ENCODE measurements at regions not wholly inside any gene's neighbourhood (a gene's known extent, or its start where the extent isn't known, plus 50 kb on each side); places are given as distances from the start of the nearest gene placed in this dataset.

- no peak for DNase-seq (ENCODE audit: low spot score)
These were observed 332.6 kb downstream of the SLC16A7 start for GRCh38 chr12:59928416-59928815.

GRCh38 chr12:59929110-59929509 is 333.3 kb downstream of the SLC16A7 start:
- peak; percentile 80 for DNase-seq (ENCODE audit: low spot score)

- DNase-seq (ENCODE audit: low spot score): no peak
These were observed 338.7 kb downstream of the SLC16A7 start for GRCh38 chr12:59934486-59934885.

GRCh38 chr12:59936534-59936933 is 340.7 kb downstream of the SLC16A7 start:
- DNase-seq (ENCODE audit: low spot score): no peak

- DNase-seq (ENCODE audit: low spot score): peak; percentile 7
These were observed 341.3 kb downstream of the SLC16A7 start for GRCh38 chr12:59937148-59937547.

GRCh38 chr12:59938190-59938962 is 342.5 kb downstream of the SLC16A7 start:
- no peak for DNase-seq (ENCODE audit: low spot score)

- DNase-seq (ENCODE audit: low spot score): peak; percentile 15
These were observed 345.0 kb downstream of the SLC16A7 start for GRCh38 chr12:59940631-59941342.

- no peak for DNase-seq (ENCODE audit: low spot score)
These were observed 345.6 kb downstream of the SLC16A7 start for GRCh38 chr12:59941461-59941860.

GRCh38 chr12:59944177-59944576 is 348.3 kb downstream of the SLC16A7 start:
- no peak for DNase-seq (ENCODE audit: low spot score)

GRCh38 chr12:59946635-59947034 is 350.8 kb downstream of the SLC16A7 start:
- no peak for DNase-seq (ENCODE audit: low spot score)

GRCh38 chr12:59963546-59963945 is 367.7 kb downstream of the SLC16A7 start:
- no peak for DNase-seq (ENCODE audit: low spot score)

GRCh38 chr12:59972905-59973304 is 377.1 kb downstream of the SLC16A7 start:
- DNase-seq (ENCODE audit: low spot score): peak; percentile 85

- peak; percentile 86 for DNase-seq (ENCODE audit: low spot score)
These were observed 377.7 kb downstream of the SLC16A7 start for GRCh38 chr12:59973515-59973914.

GRCh38 chr12:59977779-59978178 is 381.9 kb downstream of the SLC16A7 start:
- DNase-seq (ENCODE audit: low spot score): no peak

- no peak for DNase-seq (ENCODE audit: low spot score)
These were observed 384.6 kb downstream of the SLC16A7 start for GRCh38 chr12:59980476-59980875.

- no peak for DNase-seq (ENCODE audit: low spot score)
These were observed 403.5 kb downstream of the SLC16A7 start for GRCh38 chr12:59999291-59999690.

- no peak for DNase-seq (ENCODE audit: low spot score)
These were observed 414.7 kb downstream of the SLC16A7 start for GRCh38 chr12:60010486-60010885.

- no peak for DNase-seq (ENCODE audit: low spot score)
These were observed 416.8 kb downstream of the SLC16A7 start for GRCh38 chr12:60012659-60013058.

- DNase-seq (ENCODE audit: low spot score): no peak
These were observed 418.6 kb downstream of the SLC16A7 start for GRCh38 chr12:60014436-60014835.

- DNase-seq (ENCODE audit: low spot score): no peak
These were observed 424.2 kb downstream of the SLC16A7 start for GRCh38 chr12:60020068-60020467.

GRCh38 chr12:60021235-60021634 is 425.4 kb downstream of the SLC16A7 start:
- DNase-seq (ENCODE audit: low spot score): no peak

- DNase-seq (ENCODE audit: low spot score): no peak
These were observed 431.4 kb downstream of the SLC16A7 start for GRCh38 chr12:60027266-60027665.

GRCh38 chr12:60034147-60034546 is 438.3 kb downstream of the SLC16A7 start:
- no peak for DNase-seq (ENCODE audit: low spot score)

Measured in A172 (cell line).